Endothelial cell of umbilical vein (primary cell): ENCODE measurements at regions not wholly inside any gene's neighbourhood (a gene's known extent, or its start where the extent isn't known, plus 50 kb on each side); places are given as distances from the start of the nearest gene placed in this dataset.

ENCODE experiments used
- BruUV-seq: library from RNA; stranded (reverse); fragments of 400-500 nt; replicated peaks from 2 replicates; lab custom pipeline; 2021; lab: Mats Ljungman, UMichigan
- CTCF ChIA-PET: fragments of 300-600, 350-600 bp; sonication (Branson Sonifier 250); formaldehyde crosslinking; loops from one replicate; lab custom pipeline; 2021; ENCODE audit warnings: antibody characterized with exemption, inconsistent platforms; lab: Charles Lee
- POLR2A ChIA-PET: fragments of 300-600, 350-600 bp; sonication (Branson Sonifier 250); formaldehyde crosslinking; loops from one replicate; lab custom pipeline; 2021; ENCODE audit warnings: antibody characterized with exemption, inconsistent platforms; lab: Charles Lee
- DNase-seq: peaks from one replicate; pipeline ENCODE4 v3.0.0-alpha.2; 2011; ENCODE audit warnings: low read depth, low spot score
- FAIRE-seq: peaks from 2 replicates; lab custom pipeline; 2011; peaks lifted over from hg19 to GRCh38; lab: Jason Lieb, UNC
- H2AFZ ChIP-seq: 2 replicates; pipeline ENCODE4 v1.6.0; 2012; ENCODE audit warnings: low read depth, low read length, control low read depth, inconsistent platforms
- H3K27ac ChIP-seq: 2 replicates; pipeline ENCODE4 v1.5.1; 2011; ENCODE audit warnings: low read depth, mild to moderate bottlenecking, control low read depth, low read length, moderate library complexity; ENCODE audit not compliant: insufficient read depth
- H3K27me3 ChIP-seq, 2 experiments: 2 replicates each; pipeline versions ENCODE4 v1.6.0 to v1.6.1; 2011; ENCODE audit warnings: low read length in 2 of 2, mixed read lengths in 1 of 2; ENCODE audit not compliant: control insufficient read depth in 2 of 2, insufficient read depth in 2 of 2
- H3K36me3 ChIP-seq, 2 experiments: 2 replicates in 1 of 2; 3 replicates in 1 of 2; pipeline ENCODE4 v1.5.1; 2011; ENCODE audit warnings: low read length in 2 of 2, mild to moderate bottlenecking in 1 of 2, moderate library complexity in 1 of 2; ENCODE audit not compliant: control insufficient read depth in 2 of 2, insufficient read depth in 2 of 2; ENCODE audit errors: extremely low read depth in 1 of 2
- H3K4me1 ChIP-seq: 3 replicates; pipeline ENCODE4 v1.5.1; 2011; ENCODE audit warnings: mild to moderate bottlenecking, low read length; ENCODE audit not compliant: control insufficient read depth, insufficient read depth; ENCODE audit errors: extremely low read depth
- H3K4me2 ChIP-seq: 2 replicates; pipeline ENCODE4 v1.6.1; 2011; ENCODE audit warnings: low read length, control low read depth, mixed read lengths; ENCODE audit not compliant: insufficient read depth
- H3K4me3 ChIP-seq, 3 experiments: fragments of 200-600 bp in 1 of 3; sonication (generic), shearing (Covaris generic) in 1 of 3; replicated peaks in 1 of 3; 2 replicates each; pipeline ENCODE4 v1.5.1; 2011 to 2016; ENCODE audit warnings: control low read depth in 3 of 3, low read length in 3 of 3, mild to moderate bottlenecking in 2 of 3, inconsistent platforms in 1 of 3, low read depth in 1 of 3, moderate library complexity in 1 of 3; ENCODE audit not compliant: insufficient read depth in 1 of 3
- H3K79me2 ChIP-seq: 2 replicates; pipeline ENCODE4 v1.6.0; 2012; ENCODE audit warnings: low read length, inconsistent platforms; ENCODE audit not compliant: control insufficient read depth, insufficient read depth
- H3K9ac ChIP-seq: replicated peaks from 2 replicates; pipeline ENCODE3; 2011; ENCODE audit warnings: low read length, control low read depth; ENCODE audit not compliant: insufficient read depth; ENCODE audit errors: extremely low read depth
- H3K9me1 ChIP-seq: replicated peaks from 3 replicates; pipeline ENCODE4 v1.6.0; 2011; ENCODE audit warnings: mild to moderate bottlenecking, low read length; ENCODE audit not compliant: control insufficient read depth, insufficient read depth; ENCODE audit errors: extremely low read depth
- H3K9me3 ChIP-seq: replicated peaks from 2 replicates; pipeline ENCODE4 v1.5.1; 2012; ENCODE audit warnings: low read length, inconsistent platforms; ENCODE audit not compliant: control insufficient read depth, insufficient read depth
- H4K20me1 ChIP-seq: replicated peaks from 2 replicates; pipeline ENCODE3; 2011; ENCODE audit warnings: mild to moderate bottlenecking, low read length; ENCODE audit not compliant: control insufficient read depth, insufficient read depth; ENCODE audit errors: extremely low read depth
- EZH2 ChIP-seq: IDR thresholded peaks from 2 replicates; pipeline ENCODE4 v1.6.1; 2012; ENCODE audit warnings: borderline replicate concordance, low read depth, mild to moderate bottlenecking, moderate library complexity, low read length, inconsistent platforms; ENCODE audit not compliant: severe bottlenecking
- FOS ChIP-seq: IDR thresholded peaks from 2 replicates; pipeline ENCODE4 v1.6.1; 2011; ENCODE audit warnings: mild to moderate bottlenecking, low read length, moderate library complexity, borderline replicate concordance; ENCODE audit not compliant: insufficient read depth
- GATA2 ChIP-seq: IDR thresholded peaks from 2 replicates; pipeline ENCODE4 v1.7.0; 2011; ENCODE audit warnings: low read depth, mild to moderate bottlenecking, moderate library complexity, mixed read lengths, low read length; ENCODE audit not compliant: insufficient read length, insufficient read depth
- JUN ChIP-seq: IDR thresholded peaks from 2 replicates; pipeline ENCODE4 v1.6.1; 2011; ENCODE audit warnings: borderline replicate concordance, low read depth; ENCODE audit not compliant: insufficient read length, insufficient read depth
- MYC ChIP-seq: IDR thresholded peaks from one replicate; pipeline ENCODE4 v1.6.1; 2011; ENCODE audit warnings: mild to moderate bottlenecking, low read depth, low read length
- POLR2A ChIP-seq: IDR thresholded peaks from 2 replicates; pipeline ENCODE4 v1.6.1; 2012; ENCODE audit warnings: low read depth, mild to moderate bottlenecking, control low read depth, low read length
- POLR2AphosphoS5 ChIP-seq: IDR thresholded peaks from 2 replicates; pipeline ENCODE4 v1.6.1; 2012; ENCODE audit warnings: low read depth, mild to moderate bottlenecking, control low read depth, low read length, moderate library complexity; ENCODE audit not compliant: insufficient read depth
- dilution Hi-C: fragments of 300-500 bp; cut with MboI; formaldehyde crosslinking; loops from one replicate; pipeline ENCODE4 v1.15.0; 2019; ENCODE audit warnings: low sequenced_read_pairs; ENCODE audit not compliant: extremely low pct_ligation_motif_present
- intact Hi-C: fragments of 100-400 bp; cut with micrococcal nuclease; formaldehyde crosslinking; loops from one replicate; pipeline ENCODE4 v1.10.0; 2022
- TF ChIP-seq, protein P1 (sequence below): IDR thresholded peaks from 2 replicates; pipeline ENCODE4 v1.6.1; 2011; ENCODE audit not compliant: insufficient read depth, insufficient read length
- TF ChIP-seq, protein P2 (sequence below), 2 donors: IDR thresholded peaks; 1 replicate in 1 of 2; 2 replicates in 1 of 2; pipeline ENCODE4 v1.5.1; 2011; ENCODE audit warnings: low read length in 2 of 2, mild to moderate bottlenecking in 2 of 2, moderate library complexity in 2 of 2, control low read depth in 1 of 2, inconsistent platforms in 1 of 2, low read depth in 1 of 2; ENCODE audit not compliant: insufficient read depth in 1 of 2; ENCODE audit errors: extremely low read depth in 1 of 2

- BruUV-seq: no TSS peak
- intact Hi-C loops: no loop called here
- Histone ChIP-seq H2AFZ (no peak overlapping the region), H3K36me3 (no peaks in the 10 kb centered on the region), H4K20me1 (no peaks in the 10 kb centered on the region), H3K27me3 (no peaks in the 10 kb centered on the region), H3K27ac (no peak overlapping the region), H3K4me1 (no peaks in the 10 kb centered on the region), H3K4me2 (no peak overlapping the region), H3K9me1 (no peaks in the 10 kb centered on the region), H3K9me3 (no peaks in the 10 kb centered on the region), H3K79me2 (no peaks in the 10 kb centered on the region), H3K9ac (no peak overlapping the region), H3K4me3 (no peak overlapping the region)
- no peak for DNase-seq
- dilution Hi-C loops: no loop called here
- ChIA-PET CTCF (no interaction called here), POLR2A (no interaction called here)
- FAIRE-seq: no peak
- TF ChIP-seq GATA2: no peak
- TF ChIP-seq, protein P1, sequence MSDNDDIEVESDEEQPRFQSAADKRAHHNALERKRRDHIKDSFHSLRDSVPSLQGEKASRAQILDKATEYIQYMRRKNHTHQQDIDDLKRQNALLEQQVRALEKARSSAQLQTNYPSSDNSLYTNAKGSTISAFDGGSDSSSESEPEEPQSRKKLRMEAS: no peak
- no peak for TF ChIP-seq EZH2
- TF ChIP-seq FOS: no peak
- no peak for TF ChIP-seq MYC
- TF ChIP-seq, protein P2, sequence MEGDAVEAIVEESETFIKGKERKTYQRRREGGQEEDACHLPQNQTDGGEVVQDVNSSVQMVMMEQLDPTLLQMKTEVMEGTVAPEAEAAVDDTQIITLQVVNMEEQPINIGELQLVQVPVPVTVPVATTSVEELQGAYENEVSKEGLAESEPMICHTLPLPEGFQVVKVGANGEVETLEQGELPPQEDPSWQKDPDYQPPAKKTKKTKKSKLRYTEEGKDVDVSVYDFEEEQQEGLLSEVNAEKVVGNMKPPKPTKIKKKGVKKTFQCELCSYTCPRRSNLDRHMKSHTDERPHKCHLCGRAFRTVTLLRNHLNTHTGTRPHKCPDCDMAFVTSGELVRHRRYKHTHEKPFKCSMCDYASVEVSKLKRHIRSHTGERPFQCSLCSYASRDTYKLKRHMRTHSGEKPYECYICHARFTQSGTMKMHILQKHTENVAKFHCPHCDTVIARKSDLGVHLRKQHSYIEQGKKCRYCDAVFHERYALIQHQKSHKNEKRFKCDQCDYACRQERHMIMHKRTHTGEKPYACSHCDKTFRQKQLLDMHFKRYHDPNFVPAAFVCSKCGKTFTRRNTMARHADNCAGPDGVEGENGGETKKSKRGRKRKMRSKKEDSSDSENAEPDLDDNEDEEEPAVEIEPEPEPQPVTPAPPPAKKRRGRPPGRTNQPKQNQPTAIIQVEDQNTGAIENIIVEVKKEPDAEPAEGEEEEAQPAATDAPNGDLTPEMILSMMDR (IDR thresholded peaks at IDR 0.05; ENCODE audit: extremely low read depth in 1 of 2, insufficient read depth in 1 of 2, low read depth in 1 of 2, low read length in 2 of 2): no peak
- TF ChIP-seq JUN: no peak
- TF ChIP-seq POLR2AphosphoS5: no peak
- TF ChIP-seq POLR2A: no peak
Measured at GRCh38 chr3:95468331-95468730, 1346.1 kb upstream of the EPHA6 start.
